Lung (tissue), 11 donors: ENCODE measurements at regions not wholly inside any gene's neighbourhood (a gene's known extent, or its start where the extent isn't known, plus 50 kb on each side); places are given as distances from the start of the nearest gene placed in this dataset.

ENCODE experiments used
- ATAC-seq: fragments of 200-7000 bp; cut with Tn5 transposase; one replicate; pipeline ENCODE4 v1.9.1; 2020; ENCODE audit warnings: moderate number of reproducible peaks; ENCODE audit not compliant: insufficient read depth, low FRiP score
- DNase-seq, 3 donors: peaks; one replicate each; pipeline ENCODE4 v3.0.0-alpha.2; 2013 to 2017
- H3K27ac ChIP-seq, 2 donors: one replicate each; pipeline ENCODE4 v1.5.1; 2013; ENCODE audit warnings: mild to moderate bottlenecking in 2 of 2, moderate library complexity in 2 of 2, control low read depth in 1 of 2, inconsistent platforms in 1 of 2, low read depth in 1 of 2, low read length in 1 of 2
- H3K27me3 ChIP-seq, 3 donors: one replicate each; pipeline ENCODE4 v1.5.1; 2013; ENCODE audit warnings: low read length in 2 of 3; ENCODE audit not compliant: control insufficient read depth in 3 of 3, insufficient read depth in 3 of 3
- H3K36me3 ChIP-seq, 4 donors: one replicate each; pipeline ENCODE4 v1.5.1; 2013; ENCODE audit warnings: low read length in 4 of 4, mild to moderate bottlenecking in 1 of 4, moderate library complexity in 1 of 4; ENCODE audit not compliant: control insufficient read depth in 4 of 4, insufficient read depth in 4 of 4
- H3K4me1 ChIP-seq, 5 donors: one replicate each; pipeline ENCODE4 v1.5.1; 2013; ENCODE audit warnings: low read length in 5 of 5, mild to moderate bottlenecking in 2 of 5, moderate library complexity in 1 of 5; ENCODE audit not compliant: control insufficient read depth in 5 of 5, insufficient read depth in 5 of 5
- H3K4me3 ChIP-seq: one replicate; pipeline ENCODE4 v1.5.1; 2013; ENCODE audit warnings: mild to moderate bottlenecking, control low read depth, moderate library complexity
- H3K9ac ChIP-seq, 2 donors: one replicate each; pipeline ENCODE4 v1.5.1; 2013; ENCODE audit warnings: low read length in 2 of 2, control low read depth in 1 of 2; ENCODE audit not compliant: insufficient read depth in 1 of 2
- H3K9me3 ChIP-seq, 4 donors: one replicate each; pipeline ENCODE4 v1.5.1; 2013; ENCODE audit warnings: low read length in 3 of 4, mild to moderate bottlenecking in 1 of 4, moderate library complexity in 1 of 4; ENCODE audit not compliant: control insufficient read depth in 4 of 4, insufficient read depth in 3 of 4
- WGBS, 2 donors: extraction: QIAGEN DNeasy Blood & Tissue Kit; methylation state at CpG; one replicate each; pipeline ENCODE4 v1.1.7; 2013; 5-methylcytosine and 5-hydroxymethylcytosine counted together
- TF ChIP-seq, protein P1 (sequence below): IDR thresholded peaks from 2 replicates; pipeline ENCODE4 v1.5.1; 2012; ENCODE audit warnings: mild to moderate bottlenecking; ENCODE audit errors: control extremely low read depth, extremely low read depth
- donor health status: control.
- donor health status: control.
- donor health status: Bipolar disorder and iron deficiency.
- donor health status: healthy.
- donor health status: DM: yes; HTN: yes; CAD: no.

DNA sequence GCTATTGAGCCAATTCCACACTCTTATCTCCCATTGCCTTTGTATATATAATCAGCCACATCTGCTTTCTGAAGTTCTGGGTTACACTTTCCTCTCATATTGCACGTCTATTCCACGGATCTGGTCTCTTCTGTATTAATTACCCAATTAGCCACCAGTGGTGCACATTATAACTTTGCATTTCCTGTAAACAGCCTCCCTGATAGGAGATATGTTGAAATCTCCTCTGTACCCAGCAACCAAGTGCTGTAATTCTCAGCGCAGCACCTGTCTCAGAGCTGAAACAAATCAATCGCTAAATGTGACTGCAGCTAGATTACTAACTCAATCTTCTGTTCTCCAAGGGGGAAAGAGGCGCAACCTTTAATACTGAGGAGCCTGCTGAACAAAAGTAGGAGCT is 326.4 kb downstream of the SLITRK2 start:
- no peaks in the 10 kb centered on the region for H3K4me1 ChIP-seq
- no peaks in the 10 kb centered on the region for H3K36me3 ChIP-seq
- DNase-seq (no peak), ATAC-seq (no peak)
- no peak overlapping the region for H3K27ac ChIP-seq
- H3K9me3 ChIP-seq, result no peaks in the 10 kb centered on the region
- TF ChIP-seq, protein P1, sequence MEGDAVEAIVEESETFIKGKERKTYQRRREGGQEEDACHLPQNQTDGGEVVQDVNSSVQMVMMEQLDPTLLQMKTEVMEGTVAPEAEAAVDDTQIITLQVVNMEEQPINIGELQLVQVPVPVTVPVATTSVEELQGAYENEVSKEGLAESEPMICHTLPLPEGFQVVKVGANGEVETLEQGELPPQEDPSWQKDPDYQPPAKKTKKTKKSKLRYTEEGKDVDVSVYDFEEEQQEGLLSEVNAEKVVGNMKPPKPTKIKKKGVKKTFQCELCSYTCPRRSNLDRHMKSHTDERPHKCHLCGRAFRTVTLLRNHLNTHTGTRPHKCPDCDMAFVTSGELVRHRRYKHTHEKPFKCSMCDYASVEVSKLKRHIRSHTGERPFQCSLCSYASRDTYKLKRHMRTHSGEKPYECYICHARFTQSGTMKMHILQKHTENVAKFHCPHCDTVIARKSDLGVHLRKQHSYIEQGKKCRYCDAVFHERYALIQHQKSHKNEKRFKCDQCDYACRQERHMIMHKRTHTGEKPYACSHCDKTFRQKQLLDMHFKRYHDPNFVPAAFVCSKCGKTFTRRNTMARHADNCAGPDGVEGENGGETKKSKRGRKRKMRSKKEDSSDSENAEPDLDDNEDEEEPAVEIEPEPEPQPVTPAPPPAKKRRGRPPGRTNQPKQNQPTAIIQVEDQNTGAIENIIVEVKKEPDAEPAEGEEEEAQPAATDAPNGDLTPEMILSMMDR, result no peak
- H3K4me3 ChIP-seq, result no peak overlapping the region
- H3K27me3 ChIP-seq, result no peaks in the 10 kb centered on the region
- no peak overlapping the region for H3K9ac ChIP-seq
- WGBS, 2 donors, result 67 to 74% methylated on average over 5 of the region's 5 CpGs

DNA sequence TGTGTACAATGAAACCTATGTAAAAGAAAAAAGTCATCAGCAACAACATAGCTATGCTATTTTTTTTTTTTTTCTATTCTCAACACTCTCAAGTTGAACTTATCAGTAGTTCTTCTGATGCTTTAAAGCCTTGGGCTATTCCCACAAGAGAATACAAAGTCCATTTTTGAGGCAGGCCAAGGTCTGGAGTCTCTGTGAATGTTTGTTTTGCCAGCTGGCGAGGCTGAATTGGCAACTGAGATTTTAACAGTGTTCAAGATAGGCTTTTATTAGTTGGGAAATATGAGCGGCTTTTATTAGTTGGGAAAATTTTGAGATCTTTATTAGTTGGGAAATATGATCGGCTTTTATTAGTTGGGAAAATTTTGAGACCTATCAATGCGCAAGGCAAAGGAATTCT is 336.6 kb downstream of the SLITRK2 start:
- WGBS, 2 donors, result 83 to 94% methylated on average over 4 of the region's 4 CpGs
- TF ChIP-seq, protein P1, result no peak
- Histone ChIP-seq H3K36me3 (no peaks in the 10 kb centered on the region), H3K27me3 (no peaks in the 10 kb centered on the region), H3K27ac (no peak overlapping the region), H3K9ac (no peak overlapping the region), H3K4me3 (no peak overlapping the region), H3K4me1 (no peaks in the 10 kb centered on the region), H3K9me3 (no peaks in the 10 kb centered on the region)
- DNase-seq (no peak), ATAC-seq (no peak)

DNA sequence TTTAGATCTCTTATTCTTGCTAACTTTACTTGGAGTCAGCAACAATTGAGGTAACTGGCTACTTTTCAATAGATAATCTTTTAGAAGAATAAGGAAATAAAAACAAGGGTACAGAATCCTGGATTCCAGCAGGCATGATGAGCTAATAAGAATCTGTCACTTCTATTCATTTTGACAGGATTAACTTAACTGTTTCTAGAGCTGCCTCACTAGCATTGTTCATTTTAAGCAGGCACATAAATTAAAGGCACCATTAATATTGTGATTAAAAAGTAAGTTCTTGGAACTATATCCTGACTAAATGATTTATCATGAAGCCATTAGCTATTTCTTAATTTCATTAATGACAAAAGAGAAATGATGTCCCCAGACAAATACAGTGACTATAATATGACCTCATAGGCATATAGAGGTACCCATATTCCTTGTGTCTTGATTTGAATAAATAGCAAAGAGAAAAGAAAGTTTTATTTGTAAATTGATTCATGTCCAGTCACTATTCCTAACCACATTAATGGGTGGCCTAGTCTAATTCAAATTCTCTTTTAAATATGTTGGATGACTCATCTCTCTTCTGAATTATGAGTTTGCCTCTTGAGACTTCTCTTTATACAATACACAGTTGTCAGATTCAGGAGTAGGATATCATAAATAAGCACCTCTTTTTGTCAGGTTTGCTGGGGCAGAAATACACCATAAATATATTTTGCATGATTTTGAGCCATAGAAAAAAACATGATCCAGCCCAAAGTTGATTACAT is 343.0 kb downstream of the SLITRK2 start:
- Histone ChIP-seq H3K4me1 (no peaks in the 10 kb centered on the region), H3K27me3 (no peaks in the 10 kb centered on the region), H3K4me3 (no peak overlapping the region), H3K36me3 (no peaks in the 10 kb centered on the region), H3K9ac (no peak overlapping the region), H3K27ac (no peak overlapping the region), H3K9me3 (peaks cover 0 to 2% (median 0%) of the 10 kb centered on the region in 4 donors)
- DNase-seq, result no peak
- TF ChIP-seq, protein P1, result no peak
- no peak for ATAC-seq

DNA sequence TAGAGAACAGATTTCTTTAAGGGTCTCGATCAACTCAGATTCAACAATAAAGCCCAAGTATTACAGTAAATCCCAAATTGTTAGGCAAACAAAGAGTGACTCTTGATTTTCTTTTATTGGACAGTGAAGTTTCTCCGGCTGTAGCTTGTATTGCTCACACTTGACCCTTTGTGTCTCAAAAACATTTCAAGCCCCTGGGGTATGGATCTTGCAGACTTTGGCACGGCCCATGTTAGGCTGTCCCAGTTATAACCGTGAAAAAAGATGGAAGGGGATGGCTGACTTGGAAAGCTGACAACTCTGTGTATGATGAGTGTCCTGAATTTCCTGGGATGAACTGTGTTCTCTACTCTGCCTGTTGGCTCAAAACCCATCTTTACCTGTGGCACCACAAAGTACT is 356.1 kb downstream of the SLITRK2 start:
- WGBS, 2 donors, result 72 to 82% methylated on average over 4 of the region's 4 CpGs
- H3K4me3 ChIP-seq, result no peak overlapping the region

More for the DNA sequence above, 356.1 kb downstream of the SLITRK2 start:
- ATAC-seq, result no peak
- DNase-seq, result no peak
- H3K4me1 ChIP-seq, result no peaks in the 10 kb centered on the region
- no peak overlapping the region for H3K9ac ChIP-seq
- no peaks in the 10 kb centered on the region for H3K27me3 ChIP-seq
- H3K36me3 ChIP-seq, result no peaks in the 10 kb centered on the region
- H3K27ac ChIP-seq, result no peak overlapping the region
- TF ChIP-seq, protein P1, result no peak
- H3K9me3 ChIP-seq, result peaks cover 0 to 3% (median 0%) of the 10 kb centered on the region in 4 donors
